EH (cell line): ENCODE measurements at regions not wholly inside any gene's neighbourhood (a gene's known extent, or its start where the extent isn't known, plus 50 kb on each side); places are given as distances from the start of the nearest gene placed in this dataset.
A peak's percentile ranks its signal among the peaks of the same experiment; 100 is the strongest.

Source experiments
- DNase-seq: peaks from one replicate; pipeline ENCODE4 v3.0.0-alpha.2; 2015; ENCODE audit warnings: low read depth

GRCh38 chr2:125516496-125517109, 1139.4 kb upstream of the GYPC start:
- DNase-seq, result peak; percentile 34

GRCh38 chr2:125526093-125526492, 1129.9 kb upstream of the GYPC start:
- no peak for DNase-seq

- no peak for DNase-seq
These were observed 1120.9 kb upstream of the GYPC start for GRCh38 chr2:125535089-125535488.

GRCh38 chr2:125543968-125544514, 1111.9 kb upstream of the GYPC start:
- no peak for DNase-seq

GRCh38 chr2:125553768-125554167, 1102.2 kb upstream of the GYPC start:
- no peak for DNase-seq

DNA sequence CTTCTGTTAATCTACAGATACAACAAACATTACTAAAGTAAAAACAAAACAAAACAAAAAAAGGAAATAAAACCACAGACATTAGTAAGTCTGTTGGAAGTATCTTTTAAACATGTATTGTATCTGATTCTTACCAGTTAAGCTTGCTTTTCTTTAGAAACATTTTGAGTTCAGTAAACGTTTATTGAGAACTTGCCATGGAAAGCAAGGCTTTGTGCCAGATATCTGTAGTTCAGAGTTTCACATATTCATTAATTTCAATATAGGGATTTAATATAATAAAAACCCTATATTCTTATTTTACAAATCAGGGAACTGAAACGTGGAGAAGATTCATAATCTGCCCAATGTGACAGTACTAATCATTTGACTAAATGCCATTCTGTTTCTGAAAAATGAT, 1101.0 kb upstream of the GYPC start:
- DNase-seq, result no peak

GRCh38 chr2:125559186-125559585, 1096.8 kb upstream of the GYPC start:
- DNase-seq, result no peak

- no peak for DNase-seq
These were observed 1095.1 kb upstream of the GYPC start for GRCh38 chr2:125560855-125561254.

- no peak for DNase-seq
These were observed 1094.7 kb upstream of the GYPC start for GRCh38 chr2:125561302-125561701.

DNA sequence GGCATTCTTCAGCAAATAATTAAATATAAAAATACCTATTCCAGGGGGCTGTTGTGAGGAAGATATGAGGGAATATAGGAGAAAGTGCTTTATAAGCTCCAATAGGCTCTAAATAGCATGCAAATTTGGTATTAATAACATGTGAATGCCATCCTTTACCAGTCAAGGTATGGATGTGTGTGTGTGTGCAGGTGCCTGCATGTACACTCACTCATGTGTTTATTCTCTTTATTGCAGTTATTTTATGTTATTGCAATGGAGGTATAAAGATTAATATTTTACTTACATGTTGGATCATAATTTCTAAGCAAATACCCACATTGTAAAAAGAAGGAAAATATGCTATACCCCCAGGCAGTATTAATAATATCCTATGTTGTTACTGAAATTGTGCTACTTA, 1093.0 kb upstream of the GYPC start:
- no peak for DNase-seq

DNA sequence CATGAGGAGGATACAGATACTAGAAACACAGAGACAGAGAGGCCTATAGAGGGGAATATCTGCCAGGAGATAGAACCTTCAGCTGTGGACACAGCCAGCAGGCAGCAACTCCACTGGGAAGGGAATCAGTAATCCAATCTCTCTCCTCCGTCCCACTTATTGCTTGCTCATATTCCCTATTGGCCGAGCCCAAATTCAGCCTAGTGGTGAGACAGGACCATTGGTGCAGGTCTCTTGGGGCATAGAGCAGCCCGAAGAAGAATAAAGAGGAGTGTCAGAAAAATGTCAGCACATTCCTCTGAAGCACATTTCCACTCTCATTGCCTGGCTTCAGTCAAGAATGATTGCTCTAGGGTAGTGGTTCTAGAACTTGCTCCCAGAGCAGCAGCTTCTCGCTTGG, 1091.5 kb upstream of the GYPC start:
- DNase-seq, result no peak

DNA sequence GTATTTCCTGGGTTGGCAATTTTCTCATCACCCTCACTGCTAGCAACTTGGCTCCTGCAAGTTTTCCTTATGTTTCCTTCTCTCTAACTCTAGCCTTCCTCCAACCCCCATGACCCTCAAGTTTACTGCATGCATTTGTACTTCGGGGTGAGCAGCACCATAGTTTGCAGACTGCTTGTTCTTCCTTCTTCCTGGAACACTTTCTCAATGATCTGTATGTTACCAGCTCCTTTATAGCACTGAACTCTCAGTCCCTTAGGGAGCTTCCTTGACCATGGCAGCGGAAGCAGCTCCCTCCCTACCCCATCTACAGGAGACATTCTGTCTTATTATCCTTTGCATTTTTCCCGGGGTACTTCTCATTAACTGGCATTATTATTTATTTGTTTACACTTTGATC, 1089.5 kb upstream of the GYPC start:
- DNase-seq, result no peak

- no peak for DNase-seq
These were observed 1088.9 kb upstream of the GYPC start for GRCh38 chr2:125567100-125567499.

GRCh38 chr2:125572660-125573059, 1083.3 kb upstream of the GYPC start:
- no peak for DNase-seq

DNA sequence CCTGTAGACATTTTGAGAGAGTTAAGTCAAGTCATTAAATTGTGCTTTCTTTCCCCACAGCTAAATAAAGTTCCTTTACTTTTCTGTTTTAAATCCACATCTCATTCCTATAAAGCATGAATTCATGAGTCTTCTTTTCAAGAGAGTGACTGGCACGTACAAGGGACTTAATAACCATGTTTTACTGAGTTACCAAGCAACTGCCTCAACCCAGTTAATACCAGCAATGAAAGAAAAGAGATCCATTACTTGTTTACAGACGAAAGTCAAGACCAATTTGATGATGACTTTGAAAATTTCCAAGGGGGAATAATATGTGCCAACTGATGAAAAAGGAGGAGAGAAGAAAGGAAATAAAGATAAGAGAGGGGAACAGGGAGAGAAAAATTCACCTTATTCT, 1082.5 kb upstream of the GYPC start:
- no peak for DNase-seq

GRCh38 chr2:125576558-125576957, 1079.4 kb upstream of the GYPC start:
- DNase-seq, result no peak

DNA sequence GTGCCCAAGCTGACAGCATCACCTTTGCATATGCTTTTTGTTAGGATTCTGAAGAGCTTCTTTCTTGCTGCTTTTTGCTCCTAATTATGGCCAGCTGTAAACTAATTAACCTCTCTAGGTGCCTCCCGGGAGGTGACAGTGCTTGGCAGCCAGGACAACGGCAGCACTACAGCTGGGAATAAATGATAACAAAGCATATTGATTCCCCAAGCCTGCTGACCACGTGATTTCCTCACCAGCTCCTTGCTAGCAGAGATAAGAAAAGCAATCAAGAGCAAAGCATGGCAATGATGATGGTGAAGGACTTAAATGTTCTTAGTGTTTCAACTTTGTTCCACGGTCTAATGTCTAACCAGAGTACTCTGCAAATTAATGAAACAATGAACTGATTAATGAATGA, 1074.4 kb upstream of the GYPC start:
- DNase-seq, result no peak

DNA sequence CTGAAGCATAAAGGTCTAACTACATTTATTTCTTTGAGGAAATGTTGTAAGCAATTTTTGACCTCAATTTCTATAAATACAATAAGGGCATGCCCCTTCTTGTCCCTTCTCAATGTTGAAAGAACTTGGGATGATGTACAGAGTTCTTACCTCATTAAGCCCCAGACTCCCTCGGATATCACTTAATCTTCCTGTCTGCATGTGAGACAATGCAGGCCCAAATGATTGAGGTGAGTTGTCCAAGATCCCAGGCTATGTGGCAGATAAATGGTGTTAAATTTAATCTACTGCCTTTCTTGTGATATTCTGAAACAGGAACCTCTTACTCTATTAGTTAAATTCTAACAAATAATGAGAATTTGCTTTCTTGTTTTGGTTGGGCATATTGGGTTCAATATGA, 1073.4 kb upstream of the GYPC start:
- no peak for DNase-seq

DNA sequence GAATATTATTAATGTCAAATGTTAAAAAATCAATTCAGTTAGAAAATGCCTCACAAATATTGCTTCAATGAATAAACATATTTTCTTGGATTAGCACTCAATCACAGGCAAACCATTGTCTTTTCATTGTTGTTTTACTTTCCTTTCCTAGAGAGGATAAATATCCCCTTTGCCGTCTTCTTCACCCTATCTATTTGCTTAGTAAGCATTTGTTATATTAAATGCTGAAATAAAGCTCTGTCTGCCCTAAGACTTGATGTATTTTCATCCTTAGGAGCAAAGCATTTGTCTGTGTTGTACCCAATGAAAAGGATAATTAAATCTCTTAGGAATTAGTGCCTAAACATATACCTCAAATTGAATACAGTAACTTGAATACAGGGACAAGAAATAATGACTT, 1071.2 kb upstream of the GYPC start:
- no peak for DNase-seq

DNA sequence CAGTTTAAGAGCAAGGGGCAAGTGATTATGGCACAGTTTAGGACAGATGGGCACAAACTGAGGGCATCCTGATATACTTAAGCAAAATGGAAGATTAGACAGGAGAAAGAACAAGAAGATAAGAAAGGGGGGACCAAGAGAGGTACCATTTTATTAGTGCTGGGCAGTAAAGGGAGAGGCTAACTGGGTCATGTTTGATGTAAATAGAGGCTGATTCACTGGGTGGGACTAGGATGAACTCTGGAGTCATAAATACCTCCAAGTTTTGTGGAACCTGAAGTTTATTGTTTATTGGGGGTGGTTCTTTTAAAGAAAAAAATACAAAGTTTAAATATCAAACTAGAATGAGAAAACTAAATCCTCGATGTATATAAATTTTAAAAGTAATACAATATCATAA, 1067.2 kb upstream of the GYPC start:
- no peak for DNase-seq

DNA sequence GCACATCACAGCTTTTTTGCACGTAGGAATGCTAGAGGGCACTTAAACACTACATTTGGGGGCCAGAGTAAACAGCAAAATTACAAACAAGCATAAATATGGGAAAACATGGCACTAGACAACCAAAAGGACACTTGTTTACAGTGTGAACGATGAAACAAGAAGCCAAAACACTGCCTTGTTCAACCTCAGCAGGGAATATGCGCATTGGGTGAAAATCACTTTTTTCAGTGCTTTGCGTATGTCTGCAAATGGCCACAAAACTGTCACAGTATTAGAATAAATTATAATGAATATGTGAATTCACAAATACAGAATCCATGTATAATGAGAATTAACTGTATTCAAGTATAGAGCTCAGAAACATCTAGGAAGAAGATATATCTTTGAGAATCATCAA, 1064.0 kb upstream of the GYPC start:
- DNase-seq, result no peak

- no peak for DNase-seq
These were observed 1062.9 kb upstream of the GYPC start for GRCh38 chr2:125593036-125593435.

DNA sequence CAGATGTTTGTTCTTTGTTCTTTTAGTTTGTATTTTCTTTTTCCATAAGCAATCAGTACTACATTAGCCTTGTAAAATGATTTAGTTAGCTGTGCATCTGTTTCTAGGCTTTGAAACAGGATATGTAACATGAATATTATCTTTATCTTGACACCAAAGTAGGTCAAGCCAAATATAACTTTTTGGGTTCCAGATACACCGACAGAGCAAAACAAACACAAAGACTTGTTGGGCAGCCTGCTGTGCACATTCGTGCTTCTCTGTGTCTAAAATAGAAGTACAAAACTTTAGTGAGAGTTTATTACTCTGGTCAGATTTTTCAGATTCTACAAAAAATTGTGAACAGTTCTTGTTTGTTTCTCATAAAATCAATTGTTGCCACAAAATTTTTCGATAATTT, 1059.3 kb upstream of the GYPC start:
- no peak for DNase-seq

DNA sequence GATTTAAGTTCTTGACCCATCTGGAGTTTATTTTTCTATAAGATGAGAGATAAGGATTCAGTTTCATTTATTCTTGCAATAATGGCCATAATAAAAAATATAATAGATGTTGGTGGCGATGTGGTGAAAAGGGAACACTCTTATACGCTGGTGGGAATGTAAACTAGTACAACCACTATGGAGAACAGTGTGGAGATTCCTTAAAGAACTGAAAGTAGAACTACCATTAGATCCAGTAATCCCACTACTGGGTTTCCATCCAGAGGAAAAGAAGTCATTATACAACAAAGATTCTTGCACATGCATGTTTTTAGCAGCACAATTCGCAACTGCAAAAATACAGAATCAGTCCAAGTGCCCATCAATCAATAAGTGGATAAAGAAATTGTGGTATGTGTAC, 1040.5 kb upstream of the GYPC start:
- no peak for DNase-seq

DNA sequence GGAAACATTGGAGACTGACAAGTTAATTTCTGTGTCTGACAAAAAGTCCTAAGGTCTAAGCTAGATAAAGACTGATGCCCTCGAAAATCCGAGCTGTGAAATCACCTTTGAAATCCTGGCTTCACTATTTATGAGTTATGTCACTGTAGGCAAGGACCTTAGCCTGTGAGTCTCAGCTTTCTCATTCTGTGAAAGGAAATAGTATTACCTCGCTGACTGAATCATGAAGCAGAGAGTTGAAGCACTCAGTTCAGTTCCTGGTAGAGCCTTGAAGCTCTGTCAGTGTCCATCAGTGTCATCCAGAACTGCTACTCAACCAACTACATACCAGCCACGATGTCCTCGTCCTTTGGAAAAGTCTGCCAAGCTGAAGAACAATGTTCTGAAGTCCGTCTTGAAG, 1025.6 kb upstream of the GYPC start:
- DNase-seq, result no peak
